ENCODE measurements at regions not wholly inside any gene's neighbourhood (a gene's known extent, or its start where the extent isn't known, plus 50 kb on each side); places are given as distances from the start of the nearest gene placed in this dataset.

GRCh38 chr7:83306502-83306901 is 143.8 kb upstream of the PCLO start:
- WGBS, 3 donors: 0% methylated on average over 1 of the region's 1 CpG
- no peak for TF ChIP-seq CTCF (IDR thresholded peaks at IDR 0.05)
- Histone ChIP-seq H3K9me3 (no peaks in the 10 kb centered on the region), H3K4me1 (no peaks in the 10 kb centered on the region), H3K36me3 (ENCODE audit: insufficient read depth in 1 of 2, low read depth in 1 of 2) (no peaks in the 10 kb centered on the region), H3K27me3 (ENCODE audit: insufficient read depth in 3 of 3, low read length in 2 of 3) (no peaks in the 10 kb centered on the region), H3K27ac (no peak overlapping the region), H3K4me3 (no peak overlapping the region)
- intact Hi-C loops (cut with DNase I): no loop called here
- DNase-seq: no peak
- ATAC-seq: no peak

GRCh38 chr7:83305027-83305426 is 142.3 kb upstream of the PCLO start:
- no peak overlapping the region for H3K27ac ChIP-seq
- H3K36me3 ChIP-seq (ENCODE audit: insufficient read depth in 1 of 2, low read depth in 1 of 2): no peaks in the 10 kb centered on the region
- no peak overlapping the region for H3K4me3 ChIP-seq
- no peak for DNase-seq
- WGBS, 3 donors: 92 to 96% (median 95%) methylated on average over 5 of the region's 5 CpGs
- no peak for TF ChIP-seq CTCF (IDR thresholded peaks at IDR 0.05)
- H3K4me1 ChIP-seq: no peaks in the 10 kb centered on the region
- ATAC-seq: no peak
- no peaks in the 10 kb centered on the region for H3K27me3 ChIP-seq (ENCODE audit: insufficient read depth in 3 of 3, low read length in 2 of 3)
- intact Hi-C loops (cut with DNase I): no loop called here
- H3K9me3 ChIP-seq: no peaks in the 10 kb centered on the region

- H3K36me3 ChIP-seq (ENCODE audit: insufficient read depth in 1 of 2, low read depth in 1 of 2): no peaks in the 10 kb centered on the region
- H3K4me3 ChIP-seq: no peak overlapping the region
- H3K9me3 ChIP-seq: no peaks in the 10 kb centered on the region
- H3K27me3 ChIP-seq (ENCODE audit: insufficient read depth in 3 of 3, low read length in 2 of 3): no peaks in the 10 kb centered on the region
- DNase-seq (no peak), ATAC-seq (no peak)
- intact Hi-C loops (cut with DNase I): no loop called here
- H3K4me1 ChIP-seq: no peaks in the 10 kb centered on the region
- 75 to 78% (median 77%) methylated on average over 1 of the region's 1 CpG for WGBS, 3 donors
- H3K27ac ChIP-seq: no peak overlapping the region
- no peak for TF ChIP-seq CTCF (IDR thresholded peaks at IDR 0.05)
Observed at GRCh38 chr7:83301416-83301815, 138.7 kb upstream of the PCLO start.

GRCh38 chr7:83290211-83290610 is 127.5 kb upstream of the PCLO start:
- DNase-seq (no peak), ATAC-seq (no peak)
- intact Hi-C loops (cut with DNase I): no loop called here
- H3K27me3 ChIP-seq (ENCODE audit: insufficient read depth in 3 of 3, low read length in 2 of 3): no peaks in the 10 kb centered on the region
- no peaks in the 10 kb centered on the region for H3K4me1 ChIP-seq
- no peak for TF ChIP-seq CTCF (IDR thresholded peaks at IDR 0.05)
- no peak overlapping the region for H3K4me3 ChIP-seq
- H3K27ac ChIP-seq: no peak overlapping the region
- WGBS, 3 donors: 86 to 93% (median 91%) methylated on average over 4 of the region's 4 CpGs
- H3K9me3 ChIP-seq: no peaks in the 10 kb centered on the region
- H3K36me3 ChIP-seq (ENCODE audit: insufficient read depth in 1 of 2, low read depth in 1 of 2): no peaks in the 10 kb centered on the region

GRCh38 chr7:83289419-83289993 is 126.8 kb upstream of the PCLO start:
- DNase-seq (no peak), ATAC-seq (no peak)
- intact Hi-C loops (cut with DNase I): no loop called here
- Histone ChIP-seq H3K27me3 (ENCODE audit: insufficient read depth in 3 of 3, low read length in 2 of 3) (no peaks in the 10 kb centered on the region), H3K4me1 (no peaks in the 10 kb centered on the region), H3K27ac (no peak overlapping the region), H3K36me3 (ENCODE audit: insufficient read depth in 1 of 2, low read depth in 1 of 2) (no peaks in the 10 kb centered on the region), H3K9me3 (no peaks in the 10 kb centered on the region), H3K4me3 (no peak overlapping the region)
- no peak for TF ChIP-seq CTCF (IDR thresholded peaks at IDR 0.05)
- 49 to 50% (median 50%) methylated on average over 5 of the region's 5 CpGs for WGBS, 3 donors
